Esophagus (tissue), 2 donors: ENCODE measurements at regions not wholly inside any gene's neighbourhood (a gene's known extent, or its start where the extent isn't known, plus 50 kb on each side); places are given as distances from the start of the nearest gene placed in this dataset.

Experiments used
- H3K27ac ChIP-seq, 2 donors: one replicate each; pipeline ENCODE4 v1.5.1; 2013; ENCODE audit warnings: low read depth in 2 of 2, mild to moderate bottlenecking in 2 of 2, inconsistent platforms in 1 of 2, low read length in 1 of 2, moderate library complexity in 1 of 2
- H3K27me3 ChIP-seq, 2 donors: one replicate each; pipeline ENCODE4 v1.6.1; 2013; ENCODE audit warnings: low read length in 2 of 2, control low read depth in 1 of 2, mild to moderate bottlenecking in 1 of 2; ENCODE audit not compliant: insufficient read depth in 2 of 2, control insufficient read depth in 1 of 2
- H3K36me3 ChIP-seq, 2 donors: one replicate each; pipeline ENCODE4 v1.6.1; 2013; ENCODE audit warnings: low read length in 1 of 2; ENCODE audit not compliant: control insufficient read depth in 2 of 2, insufficient read depth in 2 of 2
- H3K4me1 ChIP-seq, 2 donors: one replicate each; pipeline ENCODE4 v1.6.1; 2013; ENCODE audit warnings: low read length in 1 of 2; ENCODE audit not compliant: control insufficient read depth in 2 of 2, insufficient read depth in 2 of 2
- H3K4me3 ChIP-seq, 2 donors: one replicate each; pipeline ENCODE4 v1.5.1; 2013; ENCODE audit warnings: low read length in 2 of 2, mild to moderate bottlenecking in 2 of 2, low read depth in 1 of 2, moderate library complexity in 1 of 2
- H3K9me3 ChIP-seq, 2 donors: one replicate each; pipeline ENCODE4 v1.6.1; 2013; ENCODE audit warnings: mild to moderate bottlenecking in 2 of 2, low read depth in 1 of 2, low read length in 1 of 2, moderate library complexity in 1 of 2; ENCODE audit not compliant: control insufficient read depth in 2 of 2, insufficient read depth in 1 of 2
- WGBS, 2 donors: extraction: QIAGEN DNeasy Blood & Tissue Kit; methylation state at CpG; one replicate each; pipeline ENCODE4 v1.1.7; 2013; 5-methylcytosine and 5-hydroxymethylcytosine counted together
- donor health status: healthy with polysubstance abuse.
- donor health status: Bipolar disorder and iron deficiency.

DNA sequence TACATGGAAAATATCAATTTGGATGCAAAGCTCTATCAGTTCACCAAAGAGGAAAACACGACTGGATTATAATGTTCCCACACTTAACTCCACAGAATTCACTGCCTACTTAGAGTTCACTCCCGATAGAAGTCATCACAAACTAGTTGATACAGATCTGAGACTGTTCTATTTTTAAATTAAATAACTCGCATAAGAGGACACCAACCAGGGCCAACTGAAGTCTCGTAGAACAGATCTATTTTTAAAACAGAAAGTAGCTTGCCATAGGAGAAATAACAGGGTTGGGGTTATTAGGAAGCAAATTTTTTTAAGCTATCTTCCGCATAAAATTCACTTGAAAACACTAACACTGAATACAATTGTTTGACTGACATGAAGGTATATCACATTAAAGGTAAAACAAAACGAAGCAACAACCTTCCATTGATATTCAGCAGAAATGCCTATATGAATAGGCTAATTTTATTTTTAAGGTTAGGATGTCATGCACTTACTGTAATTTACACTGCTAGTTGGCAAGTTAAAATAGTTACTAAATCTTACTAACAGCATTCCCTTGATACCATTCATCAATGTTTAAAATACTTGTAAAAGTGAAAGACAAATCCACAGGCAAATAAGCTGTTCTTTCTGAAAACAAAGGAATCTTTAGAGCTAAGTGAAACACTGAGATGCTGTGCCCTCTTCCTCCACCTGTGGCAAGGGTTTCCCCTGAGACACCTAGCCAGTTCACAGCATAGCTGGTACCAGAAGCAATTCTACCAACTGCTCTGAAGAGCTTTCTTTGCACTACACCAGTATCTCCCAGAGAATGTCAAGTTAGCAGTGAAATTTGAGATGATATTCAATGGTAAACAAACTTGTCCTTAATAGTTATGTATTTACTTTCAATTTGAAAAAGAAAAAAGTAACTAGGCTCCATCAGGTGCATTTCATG lies 186.7 kb upstream of the ANK3 start:
- WGBS, 2 donors = 49 to 52% methylated on average over 6 of the region's 6 CpGs
- H3K27ac ChIP-seq = no peak overlapping the region
- peaks cover 0 to 3% of the 10 kb centered on the region in 2 donors for H3K4me1 ChIP-seq
- H3K27me3 ChIP-seq = no peaks in the 10 kb centered on the region
- H3K4me3 ChIP-seq = no peak overlapping the region
- H3K9me3 ChIP-seq = no peaks in the 10 kb centered on the region
- no peaks in the 10 kb centered on the region for H3K36me3 ChIP-seq

DNA sequence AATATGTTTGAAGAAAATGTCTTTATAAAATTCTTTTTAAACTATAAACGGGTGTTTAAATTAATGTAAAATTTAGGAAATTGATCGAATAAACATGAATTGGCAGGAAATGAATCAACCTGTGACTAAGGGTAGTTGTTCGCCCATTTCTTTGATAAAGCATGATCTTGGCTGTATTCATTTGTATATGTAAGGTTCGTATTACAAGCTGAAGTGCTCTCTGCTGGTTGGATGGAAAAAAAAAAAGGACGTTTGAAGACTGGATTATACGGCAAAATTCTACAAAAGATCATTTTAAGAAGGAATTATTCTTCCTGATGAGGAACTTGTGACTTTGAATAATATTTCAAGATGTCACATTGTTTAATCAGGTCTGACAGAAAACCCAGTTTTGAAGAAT lies 185.4 kb upstream of the ANK3 start:
- Histone ChIP-seq H3K9me3 (no peaks in the 10 kb centered on the region), H3K27me3 (no peaks in the 10 kb centered on the region), H3K27ac (no peak overlapping the region), H3K36me3 (no peaks in the 10 kb centered on the region), H3K4me3 (no peak overlapping the region), H3K4me1 (peaks cover 0 to 3% of the 10 kb centered on the region in 2 donors)
- 84% methylated on average over 6 of the region's 6 CpGs for WGBS, 2 donors

DNA sequence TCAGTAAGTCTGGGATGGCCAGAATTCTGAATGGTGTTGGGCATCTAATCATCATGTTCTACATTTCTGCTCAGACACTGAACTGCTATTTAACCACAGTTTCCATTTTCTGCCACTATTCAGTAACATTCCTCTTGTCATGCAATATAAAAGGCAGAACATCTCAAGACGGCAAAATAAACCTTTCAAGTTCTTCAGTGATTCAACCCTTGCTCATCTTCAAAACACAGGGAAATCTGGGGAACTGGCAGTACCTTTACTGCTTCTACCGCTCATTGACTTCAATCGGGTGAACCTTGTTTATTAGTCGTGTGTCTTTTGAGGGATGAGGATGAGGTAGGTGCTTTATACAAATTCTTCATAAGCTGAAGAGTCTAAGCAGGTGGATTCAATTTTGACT lies 184.7 kb upstream of the ANK3 start:
- WGBS, 2 donors = 91 to 92% methylated on average over 4 of the region's 4 CpGs
- Histone ChIP-seq H3K4me1 (peaks cover 0 to 3% of the 10 kb centered on the region in 2 donors), H3K27me3 (no peaks in the 10 kb centered on the region), H3K36me3 (no peaks in the 10 kb centered on the region), H3K4me3 (no peak overlapping the region), H3K9me3 (no peaks in the 10 kb centered on the region), H3K27ac (no peak overlapping the region)

DNA sequence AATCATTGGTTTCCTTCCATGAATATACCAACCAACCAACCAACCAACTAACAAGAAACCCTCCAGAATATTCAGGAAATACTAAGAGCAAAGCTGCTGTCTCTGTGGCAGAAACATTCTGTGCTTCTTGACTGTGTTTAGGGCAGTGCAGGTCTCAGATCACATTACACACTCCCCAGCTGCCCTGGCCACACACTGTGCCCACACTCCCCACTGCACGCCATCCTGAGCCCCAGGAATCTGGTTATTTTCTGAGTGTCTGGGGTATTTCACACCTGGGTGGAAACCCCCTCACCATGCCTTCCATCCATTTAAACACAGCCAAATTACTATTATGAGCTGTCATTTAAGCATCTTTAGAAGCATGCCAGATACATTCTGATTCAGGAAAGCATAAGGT lies 183.7 kb upstream of the ANK3 start:
- WGBS, 2 donors = 68 to 80% methylated on average over 1 of the region's 1 CpG
- Histone ChIP-seq H3K27ac (no peak overlapping the region), H3K4me3 (no peak overlapping the region), H3K4me1 (peaks cover 0 to 3% of the 10 kb centered on the region in 2 donors), H3K27me3 (no peaks in the 10 kb centered on the region), H3K9me3 (no peaks in the 10 kb centered on the region), H3K36me3 (no peaks in the 10 kb centered on the region)

DNA sequence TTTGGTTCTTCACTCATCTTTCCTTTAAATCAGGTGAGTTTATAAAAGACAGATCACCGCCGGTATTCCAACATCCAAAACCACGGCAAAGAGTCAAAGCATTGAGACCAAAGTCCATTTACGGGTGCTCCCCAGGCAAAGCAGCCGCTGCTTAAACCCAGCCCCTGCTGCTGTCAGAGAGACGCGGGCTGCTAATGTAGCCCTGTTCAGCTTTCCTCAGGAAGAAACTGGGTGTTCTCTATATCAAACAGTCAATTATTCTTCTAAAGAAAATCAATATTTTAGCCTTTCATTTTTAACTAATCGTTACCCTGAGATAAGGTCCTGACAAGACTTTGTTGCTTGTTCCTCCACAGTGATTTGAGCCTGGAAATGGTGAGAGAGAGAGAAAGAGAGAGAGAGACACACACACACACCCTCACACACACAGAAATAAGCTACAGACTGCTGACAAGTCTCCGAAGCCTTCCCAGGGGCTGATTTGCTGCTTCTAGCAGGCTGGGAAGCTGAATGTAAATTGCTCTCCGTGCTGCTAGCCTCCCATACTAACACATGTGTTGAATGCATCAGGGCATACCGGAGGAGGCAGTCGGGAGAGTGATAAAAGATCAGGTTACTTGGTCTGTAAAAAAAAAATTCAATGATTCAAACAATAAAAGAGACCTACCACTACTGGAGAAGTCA lies 183.0 kb upstream of the ANK3 start:
- H3K4me3 ChIP-seq = peak overlapping the region in 1 of 2 donors; percentile 42
- peaks cover 0 to 3% of the 10 kb centered on the region in 2 donors for H3K4me1 ChIP-seq
- peak overlapping the region in 1 of 2 donors; percentile 22 for H3K27ac ChIP-seq
- H3K27me3 ChIP-seq = no peaks in the 10 kb centered on the region
- H3K36me3 ChIP-seq = no peaks in the 10 kb centered on the region
- 11 to 14% methylated on average over 12 of the region's 12 CpGs for WGBS, 2 donors
- H3K9me3 ChIP-seq = no peaks in the 10 kb centered on the region

DNA sequence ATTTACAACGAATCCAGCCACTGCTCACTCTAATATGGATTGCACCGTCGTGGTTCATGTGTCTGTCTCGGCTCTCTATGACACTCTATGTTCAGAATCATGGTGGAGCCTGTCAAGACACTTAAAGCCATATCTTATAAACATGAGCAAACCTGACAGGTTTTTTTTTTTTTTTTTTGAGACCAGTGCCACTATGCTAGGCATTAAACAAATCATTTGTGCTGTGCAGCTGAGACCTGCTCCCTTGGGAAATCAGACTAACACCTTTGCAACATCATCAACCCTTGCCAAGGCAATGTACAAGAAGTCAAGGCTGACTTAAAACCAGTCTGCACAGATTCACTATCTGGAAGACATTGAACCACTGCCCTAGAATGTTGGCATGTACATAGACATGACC lies 181.2 kb upstream of the ANK3 start:
- 96% methylated on average over 4 of the region's 4 CpGs for WGBS, 2 donors

DNA sequence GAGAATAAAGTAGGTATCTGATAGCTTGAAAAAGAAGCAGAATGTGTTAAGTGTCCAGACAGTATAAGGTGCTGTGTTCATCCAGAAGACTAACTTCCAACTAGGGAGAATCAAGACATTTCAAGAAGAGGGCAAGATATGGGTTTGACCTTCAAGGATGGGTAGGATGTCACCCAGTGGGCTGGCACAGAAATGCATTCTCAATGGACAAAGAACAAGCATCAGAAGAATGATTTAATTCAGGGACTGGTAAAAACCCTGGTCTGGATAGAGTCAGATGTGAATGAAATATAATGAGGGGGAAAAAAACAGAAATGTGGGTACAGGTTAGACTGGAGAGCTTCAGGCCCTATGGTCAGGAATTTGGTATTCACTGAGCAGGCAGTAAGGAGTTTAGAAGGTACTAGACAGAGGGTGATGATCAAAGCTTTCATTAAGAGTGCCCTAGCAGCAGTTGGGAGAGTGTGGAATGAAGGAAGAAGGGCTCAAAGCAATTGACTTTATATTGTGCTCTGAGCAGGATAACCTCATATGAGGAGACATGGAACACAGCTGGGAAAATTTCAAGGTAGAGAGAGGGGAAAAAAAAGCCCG lies 180.7 kb upstream of the ANK3 start:
- 89 to 91% methylated on average over 1 of the region's 1 CpG for WGBS, 2 donors
- no peaks in the 10 kb centered on the region for H3K36me3 ChIP-seq
- H3K4me1 ChIP-seq = peaks cover 0 to 3% of the 10 kb centered on the region in 2 donors
- H3K27ac ChIP-seq = no peak overlapping the region
- no peaks in the 10 kb centered on the region for H3K27me3 ChIP-seq
- H3K4me3 ChIP-seq = no peak overlapping the region
- no peaks in the 10 kb centered on the region for H3K9me3 ChIP-seq

More for the DNA sequence above, 181.2 kb upstream of the ANK3 start:
- H3K4me1 ChIP-seq = peaks cover 0 to 3% of the 10 kb centered on the region in 2 donors
- H3K9me3 ChIP-seq = no peaks in the 10 kb centered on the region
- H3K36me3 ChIP-seq = no peaks in the 10 kb centered on the region
- no peak overlapping the region for H3K4me3 ChIP-seq
- H3K27me3 ChIP-seq = no peaks in the 10 kb centered on the region
- H3K27ac ChIP-seq = no peak overlapping the region

DNA sequence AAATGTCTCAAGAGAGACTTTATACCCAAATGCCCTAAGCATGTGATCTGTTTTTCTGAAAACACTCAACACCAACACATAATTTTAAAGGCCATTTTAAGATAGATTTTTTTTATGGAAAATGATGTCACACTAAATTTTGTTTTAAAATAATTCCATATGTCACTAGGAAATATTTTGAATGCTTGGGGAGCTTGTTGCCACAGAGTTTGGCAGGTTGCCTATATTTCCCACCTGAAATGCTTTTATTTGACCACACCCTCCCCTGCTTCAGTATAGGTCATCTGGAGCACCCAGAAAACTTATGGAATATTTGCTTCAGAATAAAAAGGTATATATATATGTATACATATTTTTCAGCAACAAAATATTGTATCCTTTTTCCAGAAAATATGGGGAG lies 180.0 kb upstream of the ANK3 start:
- H3K36me3 ChIP-seq = no peaks in the 10 kb centered on the region
- H3K27me3 ChIP-seq = no peaks in the 10 kb centered on the region
- H3K4me3 ChIP-seq = no peak overlapping the region
- H3K27ac ChIP-seq = no peak overlapping the region
- peaks cover 0 to 3% of the 10 kb centered on the region in 2 donors for H3K4me1 ChIP-seq
- H3K9me3 ChIP-seq = no peaks in the 10 kb centered on the region

DNA sequence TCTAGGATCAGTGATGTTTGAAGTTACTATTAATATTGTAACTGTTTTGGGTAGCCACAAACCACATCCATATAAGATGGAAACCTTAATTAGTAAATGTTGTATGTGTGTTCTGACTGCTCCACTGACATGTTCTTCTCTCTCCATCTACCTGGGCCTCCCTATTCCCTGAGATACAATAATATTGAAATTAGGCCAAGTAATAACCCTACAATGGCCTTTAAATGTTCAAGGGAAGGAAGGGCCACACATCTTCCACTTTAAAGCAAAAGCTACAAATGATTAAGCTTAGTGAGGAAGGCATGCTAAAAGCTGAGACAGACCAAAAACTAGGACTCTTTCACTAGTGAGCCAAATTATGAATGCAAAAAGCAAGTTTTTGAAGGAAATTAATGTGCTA lies 176.4 kb upstream of the ANK3 start:
- no peaks in the 10 kb centered on the region for H3K27me3 ChIP-seq
- no peak overlapping the region for H3K27ac ChIP-seq
- H3K4me1 ChIP-seq = no peaks in the 10 kb centered on the region

More for the DNA sequence above, 176.4 kb upstream of the ANK3 start:
- H3K9me3 ChIP-seq = no peaks in the 10 kb centered on the region
- H3K36me3 ChIP-seq = no peaks in the 10 kb centered on the region
- no peak overlapping the region for H3K4me3 ChIP-seq
